ENCODE measurements at regions not wholly inside any gene's neighbourhood (a gene's known extent, or its start where the extent isn't known, plus 50 kb on each side); places are given as distances from the start of the nearest gene placed in this dataset.

GRCh38 chr16:86673090-86673955, 95.0 kb downstream of the FOXL1 start:
- ChIA-PET RAD21 (ENCODE audit: unreplicated experiment) (no interaction called here), SMC1A (ENCODE audit: uncharacterized antibody, unreplicated experiment) (no interaction called here), POLR2A (no interaction called here), CTCF (no interaction called here)
- Histone ChIP-seq H3K27me3 (replicated peaks in 1 of 2; ENCODE audit: control insufficient read depth in 2 of 2, insufficient read depth in 2 of 2, low read length in 1 of 2) (no peaks in the 10 kb centered on the region), H3K4me1 (ENCODE audit: control insufficient read depth, insufficient read depth, low read length) (no peaks in the 10 kb centered on the region), H3K4me2 (ENCODE audit: control insufficient read depth, insufficient read depth) (no peak overlapping the region), H3K4me3 (no peak overlapping the region), H2AFZ (ENCODE audit: control insufficient read depth, low read depth, low read length) (no peak overlapping the region), H3K36me3 (ENCODE audit: control insufficient read depth in 2 of 2, insufficient read depth in 2 of 2, low read length in 1 of 2) (no peaks in the 10 kb centered on the region), H3K9me3 (replicated peaks; ENCODE audit: control insufficient read depth, insufficient read depth, low read length) (no peaks in the 10 kb centered on the region; the same call in 2 of the 3 replicates), H3K27ac (ENCODE audit: control insufficient read depth, insufficient read depth) (no peak overlapping the region), H4K20me1 (ENCODE audit: control insufficient read depth, insufficient read depth) (no peaks in the 10 kb centered on the region), H3K9ac (ENCODE audit: control insufficient read depth, insufficient read depth, low read length) (no peak overlapping the region), H3K79me2 (ENCODE audit: control insufficient read depth, insufficient read depth, low read length) (no peaks in the 10 kb centered on the region)
- no peak for TF ChIP-seq RELB (IDR thresholded peaks at IDR 0.05; ENCODE audit: low read depth)
- TF ChIP-seq DPF2 (IDR thresholded peaks at IDR 0.05) = no peak
- no peak for TF ChIP-seq REST (IDR thresholded peaks at IDR 0.05; ENCODE audit: low read depth, low read length)
- TF ChIP-seq RAD51 (IDR thresholded peaks at IDR 0.05) = no peak
- TF ChIP-seq PAX5 (IDR thresholded peaks at IDR 0.05; ENCODE audit: borderline replicate concordance, low read depth, low read length) = no peak
- no peak for TF ChIP-seq SIN3A (IDR thresholded peaks at IDR 0.05; ENCODE audit: low read depth, low read length)
- BruUV-seq (replicated peaks) = no TSS peak
- intact Hi-C loops (cut with micrococcal nuclease; ENCODE audit: unreplicated experiment) (no loop called here), in situ Hi-C loops (cut with MboI) (no loop called here)
- DNase-seq (ENCODE audit: low read depth, low spot score) (no peak), FAIRE-seq (no peak), ATAC-seq (no peak)
- WGBS (ENCODE audit: insufficient coverage, insufficient replicate concordance, low lambda C conversion rate, missing lambda C conversion rate) = 4% methylated on average over 4 of the region's 4 CpGs
